Activated naive CD4-positive, alpha-beta T cell treated with anti-CD3 and anti-CD28 coated beads for 36 hours (primary cell): ENCODE measurements at regions not wholly inside any gene's neighbourhood (a gene's known extent, or its start where the extent isn't known, plus 50 kb on each side); places are given as distances from the start of the nearest gene placed in this dataset.
"Not testable (repeated sequence)": the region's sequence is repeated elsewhere in the genome, so short reads cannot be mapped to it uniquely, and the experiment has no call there.

Source experiments
- CTCF ChIA-PET: fragments of 350-600 bp; sonication (Branson Sonifier 250); formaldehyde crosslinking; loops from one replicate; lab custom pipeline; 2021; ENCODE audit warnings: antibody characterized with exemption; lab: Charles Lee
- DNase-seq: peaks from one replicate; pipeline ENCODE4 v3.0.0-alpha.2; 2020
- H3K27ac Mint-ChIP-seq: one replicate; pipeline ENCODE4 v1.8.0; 2021; ENCODE audit warnings: mild to moderate bottlenecking, mixed read lengths
- H3K27me3 Mint-ChIP-seq: one replicate; pipeline ENCODE4 v1.8.0; 2021; ENCODE audit warnings: low read depth, mixed read lengths
- H3K36me3 Mint-ChIP-seq: one replicate; pipeline ENCODE4 v1.8.0; 2021; ENCODE audit warnings: low read depth, mixed read lengths
- H3K4me1 Mint-ChIP-seq: one replicate; pipeline ENCODE4 v1.8.0; 2021; ENCODE audit warnings: low read depth, mixed read lengths
- H3K4me3 Mint-ChIP-seq: one replicate; pipeline ENCODE4 v1.8.0; 2021; ENCODE audit warnings: mild to moderate bottlenecking, moderate library complexity, mixed read lengths
- H3K9me3 Mint-ChIP-seq: one replicate; pipeline ENCODE4 v1.8.0; 2021; ENCODE audit warnings: mixed read lengths
- intact Hi-C: fragments of 100-400 bp; cut with micrococcal nuclease; formaldehyde crosslinking; loops from one replicate; pipeline ENCODE4 v1.15.1; 2023

- peaks cover 3% of the 10 kb centered on the region for H3K9me3 Mint-ChIP-seq
- H3K4me3 Mint-ChIP-seq, result no peak overlapping the region
- CTCF ChIA-PET, result no interaction called here
- intact Hi-C loops, result no loop called here
- DNase-seq, result no peak
- H3K27me3 Mint-ChIP-seq, result peaks cover 7% of the 10 kb centered on the region
- no peak overlapping the region for H3K27ac Mint-ChIP-seq
- no peaks in the 10 kb centered on the region for H3K4me1 Mint-ChIP-seq
- no peaks in the 10 kb centered on the region for H3K36me3 Mint-ChIP-seq
Measured at GRCh38 chr10:28479425-28479865, 53.5 kb upstream of the WAC start.

GRCh38 chr10:28479927-28480627, 52.8 kb upstream of the WAC start:
- CTCF ChIA-PET, result no interaction called here
- DNase-seq, result no peak
- Mint-ChIP-seq H3K27ac (no peak overlapping the region), H3K4me1 (no peaks in the 10 kb centered on the region), H3K9me3 (peaks cover 3% of the 10 kb centered on the region), H3K4me3 (no peak overlapping the region), H3K36me3 (no peaks in the 10 kb centered on the region), H3K27me3 (peaks cover 7% of the 10 kb centered on the region)
- intact Hi-C loops, result no loop called here

GRCh38 chr10:28480628-28480965, 52.3 kb upstream of the WAC start:
- H3K27me3 Mint-ChIP-seq, result peaks cover 7% of the 10 kb centered on the region
- intact Hi-C loops, result no loop called here
- no peak overlapping the region for H3K27ac Mint-ChIP-seq
- peaks cover 3% of the 10 kb centered on the region for H3K9me3 Mint-ChIP-seq
- H3K4me3 Mint-ChIP-seq, result no peak overlapping the region
- no peak for DNase-seq
- H3K36me3 Mint-ChIP-seq, result no peaks in the 10 kb centered on the region
- H3K4me1 Mint-ChIP-seq, result no peaks in the 10 kb centered on the region
- CTCF ChIA-PET, result no interaction called here

GRCh38 chr10:28481346-28481745, 51.6 kb upstream of the WAC start:
- intact Hi-C loops, H3K4me1 Mint-ChIP-seq, CTCF ChIA-PET, H3K9me3 Mint-ChIP-seq, H3K27me3 Mint-ChIP-seq, H3K4me3 Mint-ChIP-seq, H3K36me3 Mint-ChIP-seq, DNase-seq, H3K27ac Mint-ChIP-seq: not testable (repeated sequence)

- peaks cover 3% of the 10 kb centered on the region for H3K9me3 Mint-ChIP-seq
- CTCF ChIA-PET, result no interaction called here
- no peaks in the 10 kb centered on the region for H3K4me1 Mint-ChIP-seq
- no peak for DNase-seq
- intact Hi-C loops, result no loop called here
- H3K27ac Mint-ChIP-seq, result no peak overlapping the region
- peaks cover 7% of the 10 kb centered on the region for H3K27me3 Mint-ChIP-seq
- no peaks in the 10 kb centered on the region for H3K36me3 Mint-ChIP-seq
- H3K4me3 Mint-ChIP-seq, result no peak overlapping the region
Measured at GRCh38 chr10:28481968-28482367, 51.0 kb upstream of the WAC start.
